Activated CD4-positive, alpha-beta T cell treated with anti-CD3 and anti-CD28 coated beads for 36 hours (primary cell): ENCODE measurements at regions not wholly inside any gene's neighbourhood (a gene's known extent, or its start where the extent isn't known, plus 50 kb on each side); places are given as distances from the start of the nearest gene placed in this dataset.
"Not testable (repeated sequence)": the region's sequence is repeated elsewhere in the genome, so short reads cannot be mapped to it uniquely, and the experiment has no call there.

Experiments used
- ATAC-seq: fragments of 200-7000 bp; cut with Tn5 transposase; one replicate; pipeline ENCODE4 v1.10.0; 2021; ENCODE audit warnings: mild to moderate bottlenecking, moderate library complexity
- CTCF ChIA-PET: fragments of 350-600 bp; sonication (Branson Sonifier 250); formaldehyde crosslinking; loops from one replicate; lab custom pipeline; 2021; ENCODE audit warnings: antibody characterized with exemption; lab: Charles Lee
- POLR2A ChIA-PET: fragments of 350-600 bp; sonication (Branson Sonifier 250); formaldehyde crosslinking; loops from one replicate; lab custom pipeline; 2021; ENCODE audit warnings: antibody characterized with exemption, inconsistent platforms; lab: Charles Lee
- DNase-seq: peaks from one replicate; pipeline ENCODE4 v3.0.0-alpha.2; 2020
- H3K27ac Mint-ChIP-seq: one replicate; pipeline ENCODE4 v1.8.0; 2021; ENCODE audit warnings: mixed read lengths
- H3K27me3 Mint-ChIP-seq: one replicate; pipeline ENCODE4 v1.8.0; 2021; ENCODE audit warnings: mixed read lengths
- H3K36me3 Mint-ChIP-seq: one replicate; pipeline ENCODE4 v1.8.0; 2021; ENCODE audit warnings: low read depth, mixed read lengths
- H3K4me1 Mint-ChIP-seq: one replicate; pipeline ENCODE4 v1.8.0; 2021; ENCODE audit warnings: mixed read lengths
- H3K4me3 Mint-ChIP-seq: one replicate; pipeline ENCODE4 v1.8.0; 2021; ENCODE audit warnings: mild to moderate bottlenecking, moderate library complexity, mixed read lengths
- H3K9me3 Mint-ChIP-seq: one replicate; pipeline ENCODE4 v1.8.0; 2021; ENCODE audit warnings: low read depth, mixed read lengths
- intact Hi-C, 2 experiments: fragments of 100-400 bp; cut with DNase I in 1 of 2; cut with micrococcal nuclease in 1 of 2; formaldehyde crosslinking; loops; one replicate each; pipeline versions ENCODE4 v1.14.2 to v1.15.1; 2022 to 2024; cut with DNase I, micrococcal nuclease

GRCh38 chr12:28040246-28040645 lies 67.7 kb upstream of the PTHLH start:
- peaks cover 3% of the 10 kb centered on the region for H3K27me3 Mint-ChIP-seq
- H3K27ac Mint-ChIP-seq, result no peak overlapping the region
- no peak overlapping the region for H3K4me3 Mint-ChIP-seq
- DNase-seq, result no peak
- intact Hi-C loops, result no loop called here
- no peaks in the 10 kb centered on the region for H3K9me3 Mint-ChIP-seq
- ChIA-PET CTCF (interaction anchor here (0.7 to 0.9 kb wide), 2 partner anchors 16 to 133 kb away, joined by 3 read pairs; no protein-coding TSS in a partner anchor), POLR2A (no interaction called here)
- H3K4me1 Mint-ChIP-seq, result no peaks in the 10 kb centered on the region
- no peak for ATAC-seq
- no peaks in the 10 kb centered on the region for H3K36me3 Mint-ChIP-seq

GRCh38 chr12:28046600-28046999 lies 74.1 kb upstream of the PTHLH start:
- peaks cover 13% of the 10 kb centered on the region for H3K27me3 Mint-ChIP-seq
- H3K27ac Mint-ChIP-seq, POLR2A ChIA-PET, intact Hi-C loops, H3K36me3 Mint-ChIP-seq, ATAC-seq, H3K4me1 Mint-ChIP-seq, H3K4me3 Mint-ChIP-seq, CTCF ChIA-PET, DNase-seq: not testable (repeated sequence)
- peaks cover 11% of the 10 kb centered on the region for H3K9me3 Mint-ChIP-seq

- Mint-ChIP-seq H3K27ac (no peak overlapping the region), H3K36me3 (no peaks in the 10 kb centered on the region), H3K9me3 (peaks cover 11% of the 10 kb centered on the region), H3K4me3 (no peak overlapping the region), H3K27me3 (peaks cover 13% of the 10 kb centered on the region), H3K4me1 (no peaks in the 10 kb centered on the region)
- POLR2A ChIA-PET, result no interaction called here
- DNase-seq (no peak), ATAC-seq (no peak)
- CTCF ChIA-PET, result no interaction called here
- intact Hi-C loops, result no loop called here
Measured at GRCh38 chr12:28050606-28051005, 78.1 kb upstream of the PTHLH start.

GRCh38 chr12:28051516-28052354 lies 79.2 kb upstream of the PTHLH start:
- DNase-seq (no peak), ATAC-seq (no peak)
- Mint-ChIP-seq H3K27me3 (peaks cover 9% of the 10 kb centered on the region), H3K4me3 (no peak overlapping the region), H3K36me3 (no peaks in the 10 kb centered on the region), H3K9me3 (peaks cover 7% of the 10 kb centered on the region), H3K4me1 (no peaks in the 10 kb centered on the region), H3K27ac (no peak overlapping the region)
- intact Hi-C loops, result no loop called here
- ChIA-PET POLR2A (no interaction called here), CTCF (no interaction called here)

GRCh38 chr12:28053564-28053963 lies 81.0 kb upstream of the PTHLH start:
- no peak overlapping the region for H3K4me3 Mint-ChIP-seq
- ATAC-seq (no peak), DNase-seq (no peak)
- ChIA-PET CTCF (no interaction called here), POLR2A (no interaction called here)
- H3K27ac Mint-ChIP-seq, result no peak overlapping the region
- H3K9me3 Mint-ChIP-seq, result no peaks in the 10 kb centered on the region
- H3K27me3 Mint-ChIP-seq, result peaks cover 6% of the 10 kb centered on the region
- H3K36me3 Mint-ChIP-seq, result no peaks in the 10 kb centered on the region
- intact Hi-C loops, result no loop called here
- H3K4me1 Mint-ChIP-seq, result no peaks in the 10 kb centered on the region

GRCh38 chr12:28054583-28054982 lies 82.0 kb upstream of the PTHLH start:
- intact Hi-C loops, result no loop called here
- H3K36me3 Mint-ChIP-seq, result no peaks in the 10 kb centered on the region
- ATAC-seq, result no peak
- no peak for DNase-seq
- H3K4me3 Mint-ChIP-seq, result no peak overlapping the region
- H3K4me1 Mint-ChIP-seq, result no peaks in the 10 kb centered on the region
- ChIA-PET POLR2A (no interaction called here), CTCF (no interaction called here)
- H3K9me3 Mint-ChIP-seq, result no peaks in the 10 kb centered on the region
- H3K27ac Mint-ChIP-seq, result no peak overlapping the region
- H3K27me3 Mint-ChIP-seq, result no peaks in the 10 kb centered on the region

- Mint-ChIP-seq H3K36me3 (no peaks in the 10 kb centered on the region), H3K4me1 (no peaks in the 10 kb centered on the region), H3K4me3 (no peak overlapping the region), H3K27me3 (peaks cover 9% of the 10 kb centered on the region), H3K27ac (no peak overlapping the region), H3K9me3 (no peaks in the 10 kb centered on the region)
- POLR2A ChIA-PET, result no interaction called here
- CTCF ChIA-PET, result no interaction called here
- DNase-seq (peak; percentile 9), ATAC-seq (peak; percentile 42)
- intact Hi-C loops, result no loop called here
Measured at GRCh38 chr12:28057856-28058615, 85.5 kb upstream of the PTHLH start.

GRCh38 chr12:28059220-28059619 lies 86.7 kb upstream of the PTHLH start:
- intact Hi-C loops, result no loop called here

GRCh38 chr12:28059668-28060067 lies 87.1 kb upstream of the PTHLH start:
- H3K4me3 Mint-ChIP-seq, result no peak overlapping the region
- H3K9me3 Mint-ChIP-seq, result no peaks in the 10 kb centered on the region
- H3K27ac Mint-ChIP-seq, result no peak overlapping the region
- intact Hi-C loops, result no loop called here
- peaks cover 9% of the 10 kb centered on the region for H3K27me3 Mint-ChIP-seq
- ChIA-PET POLR2A (no interaction called here), CTCF (no interaction called here)
- no peak for ATAC-seq
- DNase-seq, result no peak
- H3K36me3 Mint-ChIP-seq, result no peaks in the 10 kb centered on the region
- peaks cover 1% of the 10 kb centered on the region for H3K4me1 Mint-ChIP-seq

More at GRCh38 chr12:28059220-28059619, 86.7 kb upstream of the PTHLH start:
- no peaks in the 10 kb centered on the region for H3K9me3 Mint-ChIP-seq
- H3K4me1 Mint-ChIP-seq, result no peaks in the 10 kb centered on the region
- no peaks in the 10 kb centered on the region for H3K36me3 Mint-ChIP-seq
- H3K27ac Mint-ChIP-seq, result no peak overlapping the region
- H3K4me3 Mint-ChIP-seq, result no peak overlapping the region
- ATAC-seq, result no peak
- ChIA-PET CTCF (no interaction called here), POLR2A (no interaction called here)
- no peak for DNase-seq
- H3K27me3 Mint-ChIP-seq, result peaks cover 9% of the 10 kb centered on the region

- Mint-ChIP-seq H3K4me1 (peaks cover 13% of the 10 kb centered on the region), H3K27me3 (peaks cover 9% of the 10 kb centered on the region), H3K36me3 (no peaks in the 10 kb centered on the region), H3K27ac (no peak overlapping the region), H3K9me3 (no peaks in the 10 kb centered on the region), H3K4me3 (no peak overlapping the region)
- no peak for ATAC-seq
- intact Hi-C loops, result no loop called here
- no peak for DNase-seq
- ChIA-PET POLR2A (no interaction called here), CTCF (no interaction called here)
Measured at GRCh38 chr12:28060871-28061270, 88.3 kb upstream of the PTHLH start.

- H3K27me3 Mint-ChIP-seq, result peaks cover 16% of the 10 kb centered on the region
- no peak overlapping the region for H3K27ac Mint-ChIP-seq
- DNase-seq (no peak), ATAC-seq (no peak)
- no peaks in the 10 kb centered on the region for H3K9me3 Mint-ChIP-seq
- H3K36me3 Mint-ChIP-seq, result no peaks in the 10 kb centered on the region
- ChIA-PET CTCF (no interaction called here), POLR2A (interaction anchor here (0.5 kb wide), 1 partner anchor 205 kb away, joined by 3 read pairs; no protein-coding TSS in a partner anchor)
- peaks cover 22% of the 10 kb centered on the region for H3K4me1 Mint-ChIP-seq
- H3K4me3 Mint-ChIP-seq, result no peak overlapping the region
- intact Hi-C loops, result no loop called here
Measured at GRCh38 chr12:28063355-28063880, 90.9 kb upstream of the PTHLH start.
